ENCODE measurements at regions not wholly inside any gene's neighbourhood (a gene's known extent, or its start where the extent isn't known, plus 50 kb on each side); places are given as distances from the start of the nearest gene placed in this dataset.

- Histone ChIP-seq H3K4me3 (no peak overlapping the region), H3K79me2 (replicated peaks; ENCODE audit: insufficient read depth) (no peaks in the 10 kb centered on the region), H3K36me3 (ENCODE audit: insufficient read depth) (peaks cover 5% of the 10 kb centered on the region; the same call in 1 of the 2 replicates), H3F3A (replicated peaks; ENCODE audit: low read depth) (no peaks in the 10 kb centered on the region), H3K27ac (ENCODE audit: low read depth) (no peak overlapping the region), H3K9me2 (ENCODE audit: insufficient read depth) (no peaks in the 10 kb centered on the region; the same call in 1 of the 2 replicates), H4K20me1 (replicated peaks; ENCODE audit: insufficient read depth) (no peaks in the 10 kb centered on the region), H3K27me3 (ENCODE audit: insufficient read depth) (no peaks in the 10 kb centered on the region), H3K4me1 (ENCODE audit: insufficient read depth) (no peaks in the 10 kb centered on the region), H3K4me2 (no peak overlapping the region), H2AFZ (no peak overlapping the region)
- H3K36me3 Mint-ChIP-seq (ENCODE audit: low read depth): peaks cover 6% of the 10 kb centered on the region
- DNase-seq (ENCODE audit: low spot score) (no peak), ATAC-seq (no peak)
- H3K27ac Mint-ChIP-seq: no peak overlapping the region
- no peaks in the 10 kb centered on the region for H3K4me1 Mint-ChIP-seq
- H3K4me3 Mint-ChIP-seq: no peak overlapping the region
- TF ChIP-seq CREB1 (CRISPR knock-in tag; IDR thresholded peaks at IDR 0.05; ENCODE audit: low read depth) (no peak), ZNF331 (CRISPR knock-in tag; IDR thresholded peaks at IDR 0.05; ENCODE audit: low read depth) (no peak), ETS1 (IDR thresholded peaks at IDR 0.05) (no peak), ZNF114 (CRISPR knock-in tag; IDR thresholded peaks at IDR 0.05) (no peak), NANOG (IDR thresholded peaks at IDR 0.05; ENCODE audit: borderline replicate concordance) (no peak), POLR2AphosphoS5 (IDR thresholded peaks at IDR 0.05; ENCODE audit: low read depth) (no peak), STAT1 (IDR thresholded peaks at IDR 0.05; ENCODE audit: unreplicated experiment) (no peak), JUNB (IDR thresholded peaks at IDR 0.05; ENCODE audit: unreplicated experiment) (no peak), REST (IDR thresholded peaks at IDR 0.05; ENCODE audit: unreplicated experiment) (no peak), CTCF (conservative IDR thresholded peaks at IDR 0.05; ENCODE audit: low read depth in 2 of 2) (no peak), ZNF462 (CRISPR knock-in tag; IDR thresholded peaks at IDR 0.05) (no peak), EZH2phosphoT487 (IDR thresholded peaks at IDR 0.05; ENCODE audit: unreplicated experiment) (no peak), EZH2 (IDR thresholded peaks at IDR 0.05; ENCODE audit: low read depth, unreplicated experiment) (no peak)
- no peaks in the 10 kb centered on the region for H3K27me3 Mint-ChIP-seq (ENCODE audit: insufficient read depth, low read depth, poor library complexity)
- H3K9me3 Mint-ChIP-seq: peaks cover 9% of the 10 kb centered on the region; the same call in 2 of the 3 replicates
Observed at GRCh38 chr6:145093226-145093625, 642.1 kb downstream of the EPM2A start.

Measured in GM23338 (cell line).